ENCODE measurements at regions not wholly inside any gene's neighbourhood (a gene's known extent, or its start where the extent isn't known, plus 50 kb on each side); places are given as distances from the start of the nearest gene placed in this dataset.
"Not testable (repeated sequence)": the region's sequence is repeated elsewhere in the genome, so short reads cannot be mapped to it uniquely, and the experiment has no call there.

DNA sequence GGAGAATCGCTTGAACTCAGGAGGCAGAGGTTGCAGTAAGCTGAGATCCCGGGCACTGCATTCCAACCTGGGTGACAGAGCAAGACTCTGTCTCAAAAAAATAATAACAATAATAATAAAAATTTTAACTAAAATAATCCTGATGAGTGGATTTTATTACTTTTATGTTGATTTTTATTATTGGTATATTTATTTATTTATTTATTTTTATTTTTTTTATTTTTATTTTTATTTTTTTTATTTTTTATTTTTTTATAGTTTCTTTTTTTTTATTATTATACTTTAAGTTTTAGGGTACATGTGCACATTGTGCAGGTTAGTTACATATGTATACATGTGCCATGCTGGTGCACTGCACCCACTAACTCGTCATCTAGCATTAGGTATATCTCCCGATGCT, 90.6 kb upstream of the CLNK start:
- TF ChIP-seq, protein P1, sequence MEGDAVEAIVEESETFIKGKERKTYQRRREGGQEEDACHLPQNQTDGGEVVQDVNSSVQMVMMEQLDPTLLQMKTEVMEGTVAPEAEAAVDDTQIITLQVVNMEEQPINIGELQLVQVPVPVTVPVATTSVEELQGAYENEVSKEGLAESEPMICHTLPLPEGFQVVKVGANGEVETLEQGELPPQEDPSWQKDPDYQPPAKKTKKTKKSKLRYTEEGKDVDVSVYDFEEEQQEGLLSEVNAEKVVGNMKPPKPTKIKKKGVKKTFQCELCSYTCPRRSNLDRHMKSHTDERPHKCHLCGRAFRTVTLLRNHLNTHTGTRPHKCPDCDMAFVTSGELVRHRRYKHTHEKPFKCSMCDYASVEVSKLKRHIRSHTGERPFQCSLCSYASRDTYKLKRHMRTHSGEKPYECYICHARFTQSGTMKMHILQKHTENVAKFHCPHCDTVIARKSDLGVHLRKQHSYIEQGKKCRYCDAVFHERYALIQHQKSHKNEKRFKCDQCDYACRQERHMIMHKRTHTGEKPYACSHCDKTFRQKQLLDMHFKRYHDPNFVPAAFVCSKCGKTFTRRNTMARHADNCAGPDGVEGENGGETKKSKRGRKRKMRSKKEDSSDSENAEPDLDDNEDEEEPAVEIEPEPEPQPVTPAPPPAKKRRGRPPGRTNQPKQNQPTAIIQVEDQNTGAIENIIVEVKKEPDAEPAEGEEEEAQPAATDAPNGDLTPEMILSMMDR (IDR thresholded peaks at IDR 0.05), result not testable (repeated sequence)
- TF ChIP-seq POLR2A (IDR thresholded peaks at IDR 0.05), result not testable (repeated sequence)
